Mucosa of rectum (tissue), 2 donors: ENCODE measurements at regions not wholly inside any gene's neighbourhood (a gene's known extent, or its start where the extent isn't known, plus 50 kb on each side); places are given as distances from the start of the nearest gene placed in this dataset.
A peak's percentile ranks its signal among the peaks of the same experiment; 100 is the strongest.

Source experiments
- H3K27ac ChIP-seq, 2 donors: one replicate each; pipeline ENCODE4 v1.7.0; 2013; ENCODE audit warnings: inconsistent platforms in 2 of 2, low read depth in 2 of 2, low read length in 2 of 2
- H3K27me3 ChIP-seq, 2 donors: one replicate each; pipeline ENCODE4 v1.7.0; 2013; ENCODE audit warnings: low read length in 2 of 2; ENCODE audit not compliant: control insufficient read depth in 2 of 2, insufficient read depth in 2 of 2
- H3K36me3 ChIP-seq, 2 donors: one replicate each; pipeline ENCODE4 v1.7.0; 2013; ENCODE audit warnings: low read length in 2 of 2; ENCODE audit not compliant: control insufficient read depth in 2 of 2, insufficient read depth in 2 of 2
- H3K4me1 ChIP-seq, 2 donors: one replicate each; pipeline ENCODE4 v1.7.0; 2013; ENCODE audit warnings: low read length in 2 of 2, mild to moderate bottlenecking in 1 of 2; ENCODE audit not compliant: control insufficient read depth in 2 of 2, insufficient read depth in 2 of 2
- H3K4me3 ChIP-seq, 2 donors: one replicate each; pipeline ENCODE4 v1.7.0; 2013; ENCODE audit warnings: low read length in 2 of 2
- H3K9ac ChIP-seq, 2 donors: one replicate each; pipeline ENCODE4 v1.7.0; 2013; ENCODE audit warnings: low read length in 2 of 2, low read depth in 1 of 2, mild to moderate bottlenecking in 1 of 2
- H3K9me3 ChIP-seq, 2 donors: one replicate each; pipeline ENCODE4 v1.7.0; 2013; ENCODE audit warnings: low read length in 2 of 2; ENCODE audit not compliant: control insufficient read depth in 2 of 2
- donor health status: healthy.
- donor health status: Normal muscosa, but diverticular disease.

- H3K27ac ChIP-seq: peak overlapping the region; percentile 41 to 52
- no peaks in the 10 kb centered on the region for H3K4me1 ChIP-seq
- H3K9me3 ChIP-seq: no peaks in the 10 kb centered on the region
- no peak overlapping the region for H3K9ac ChIP-seq
- no peaks in the 10 kb centered on the region for H3K36me3 ChIP-seq
- H3K27me3 ChIP-seq: no peaks in the 10 kb centered on the region
- H3K4me3 ChIP-seq: no peak overlapping the region
Observed at GRCh38 chr10:89122433-89123051, 84.6 kb downstream of the CH25H start.

- Histone ChIP-seq H3K36me3 (no peaks in the 10 kb centered on the region), H3K9ac (no peak overlapping the region), H3K9me3 (no peaks in the 10 kb centered on the region), H3K27ac (no peak overlapping the region), H3K4me1 (no peaks in the 10 kb centered on the region), H3K27me3 (no peaks in the 10 kb centered on the region), H3K4me3 (no peak overlapping the region)
Observed at GRCh38 chr10:89121764-89122020, 85.4 kb downstream of the CH25H start.

GRCh38 chr10:89120931-89121763 is 86.0 kb downstream of the CH25H start:
- Histone ChIP-seq H3K4me3 (no peak overlapping the region), H3K9me3 (no peaks in the 10 kb centered on the region), H3K4me1 (no peaks in the 10 kb centered on the region), H3K27me3 (no peaks in the 10 kb centered on the region), H3K9ac (no peak overlapping the region), H3K36me3 (no peaks in the 10 kb centered on the region), H3K27ac (no peak overlapping the region)

GRCh38 chr10:89119651-89120050 is 87.5 kb downstream of the CH25H start:
- H3K27ac ChIP-seq: no peak overlapping the region
- H3K36me3 ChIP-seq: no peaks in the 10 kb centered on the region
- H3K4me1 ChIP-seq: no peaks in the 10 kb centered on the region
- H3K27me3 ChIP-seq: no peaks in the 10 kb centered on the region
- H3K4me3 ChIP-seq: no peak overlapping the region
- no peak overlapping the region for H3K9ac ChIP-seq
- H3K9me3 ChIP-seq: no peaks in the 10 kb centered on the region

- H3K9ac ChIP-seq: no peak overlapping the region
- H3K4me1 ChIP-seq: no peaks in the 10 kb centered on the region
- no peak overlapping the region for H3K4me3 ChIP-seq
- no peaks in the 10 kb centered on the region for H3K9me3 ChIP-seq
- no peak overlapping the region for H3K27ac ChIP-seq
- no peaks in the 10 kb centered on the region for H3K36me3 ChIP-seq
- no peaks in the 10 kb centered on the region for H3K27me3 ChIP-seq
Observed at GRCh38 chr10:89118091-89118490, 89.0 kb downstream of the CH25H start.

GRCh38 chr10:89115876-89116627 is 91.1 kb downstream of the CH25H start:
- Histone ChIP-seq H3K9me3 (no peaks in the 10 kb centered on the region), H3K36me3 (no peaks in the 10 kb centered on the region), H3K27me3 (no peaks in the 10 kb centered on the region), H3K9ac (no peak overlapping the region), H3K4me3 (no peak overlapping the region), H3K27ac (no peak overlapping the region), H3K4me1 (no peaks in the 10 kb centered on the region)

GRCh38 chr10:89114846-89115625 is 92.1 kb downstream of the CH25H start:
- Histone ChIP-seq H3K4me3 (no peak overlapping the region), H3K9me3 (no peaks in the 10 kb centered on the region), H3K9ac (no peak overlapping the region), H3K27ac (no peak overlapping the region), H3K27me3 (no peaks in the 10 kb centered on the region), H3K4me1 (no peaks in the 10 kb centered on the region), H3K36me3 (no peaks in the 10 kb centered on the region)

GRCh38 chr10:89102735-89103134 is 104.4 kb downstream of the CH25H start:
- H3K9me3 ChIP-seq: no peaks in the 10 kb centered on the region
- H3K27ac ChIP-seq: no peak overlapping the region
- no peaks in the 10 kb centered on the region for H3K36me3 ChIP-seq
- peaks cover 0 to 3% of the 10 kb centered on the region in 2 donors for H3K4me1 ChIP-seq
- H3K4me3 ChIP-seq: no peak overlapping the region
- no peaks in the 10 kb centered on the region for H3K27me3 ChIP-seq
- H3K9ac ChIP-seq: no peak overlapping the region

GRCh38 chr10:89101943-89102342 is 105.2 kb downstream of the CH25H start:
- Histone ChIP-seq H3K27me3 (no peaks in the 10 kb centered on the region), H3K36me3 (no peaks in the 10 kb centered on the region), H3K4me3 (no peak overlapping the region), H3K9me3 (no peaks in the 10 kb centered on the region), H3K27ac (no peak overlapping the region), H3K4me1 (peaks cover 0 to 3% of the 10 kb centered on the region in 2 donors), H3K9ac (no peak overlapping the region)

GRCh38 chr10:89100680-89101079 is 106.4 kb downstream of the CH25H start:
- no peaks in the 10 kb centered on the region for H3K27me3 ChIP-seq
- H3K27ac ChIP-seq: no peak overlapping the region
- no peaks in the 10 kb centered on the region for H3K36me3 ChIP-seq
- no peaks in the 10 kb centered on the region for H3K9me3 ChIP-seq
- H3K9ac ChIP-seq: no peak overlapping the region
- H3K4me3 ChIP-seq: no peak overlapping the region
- H3K4me1 ChIP-seq: peaks cover 0 to 3% of the 10 kb centered on the region in 2 donors
